Retina (tissue), 1 donor: ENCODE measurements at regions not wholly inside any gene's neighbourhood (a gene's known extent, or its start where the extent isn't known, plus 50 kb on each side); places are given as distances from the start of the nearest gene placed in this dataset.
"Not testable (repeated sequence)": the region's sequence is repeated elsewhere in the genome, so short reads cannot be mapped to it uniquely, and the experiment has no call there.

ENCODE experiments used
- DNase-seq: peaks from one replicate; pipeline ENCODE4 v3.0.0-alpha.2; 2016

GRCh38 chr11:112656772-112657428 lies 304.3 kb upstream of the NCAM1 start:
- DNase-seq = no peak

GRCh38 chr11:112658431-112658878 lies 302.8 kb upstream of the NCAM1 start:
- DNase-seq = no peak

GRCh38 chr11:112661146-112661545 lies 300.1 kb upstream of the NCAM1 start:
- no peak for DNase-seq

GRCh38 chr11:112661571-112661970 lies 299.6 kb upstream of the NCAM1 start:
- no peak for DNase-seq

GRCh38 chr11:112662554-112662953 lies 298.7 kb upstream of the NCAM1 start:
- no peak for DNase-seq

GRCh38 chr11:112663947-112664634 lies 297.1 kb upstream of the NCAM1 start:
- DNase-seq = no peak

- DNase-seq = no peak
These were observed 295.9 kb upstream of the NCAM1 start for GRCh38 chr11:112665291-112665690.

GRCh38 chr11:112666253-112666652 lies 295.0 kb upstream of the NCAM1 start:
- DNase-seq = no peak

- no peak for DNase-seq
These were observed 290.2 kb upstream of the NCAM1 start for GRCh38 chr11:112670806-112671570.

GRCh38 chr11:112673401-112673800 lies 287.8 kb upstream of the NCAM1 start:
- not testable (repeated sequence) for DNase-seq

GRCh38 chr11:112685111-112685510 lies 276.1 kb upstream of the NCAM1 start:
- no peak for DNase-seq

- DNase-seq = no peak
These were observed 271.4 kb upstream of the NCAM1 start for GRCh38 chr11:112689851-112690250.

GRCh38 chr11:112693781-112694180 lies 267.4 kb upstream of the NCAM1 start:
- no peak for DNase-seq

- DNase-seq = no peak
These were observed 267.0 kb upstream of the NCAM1 start for GRCh38 chr11:112694245-112694644.

- no peak for DNase-seq
These were observed 266.4 kb upstream of the NCAM1 start for GRCh38 chr11:112694813-112695212.

GRCh38 chr11:112697391-112698178 lies 263.6 kb upstream of the NCAM1 start:
- peak; percentile 71 for DNase-seq

GRCh38 chr11:112705148-112705547 lies 256.1 kb upstream of the NCAM1 start:
- DNase-seq = no peak

- no peak for DNase-seq
These were observed 254.4 kb upstream of the NCAM1 start for GRCh38 chr11:112706863-112707262.

- not testable (repeated sequence) for DNase-seq
These were observed 246.9 kb upstream of the NCAM1 start for GRCh38 chr11:112714340-112714739.

GRCh38 chr11:112715056-112715455 lies 246.2 kb upstream of the NCAM1 start:
- no peak for DNase-seq

- DNase-seq = no peak
These were observed 242.7 kb upstream of the NCAM1 start for GRCh38 chr11:112718483-112718882.

- no peak for DNase-seq
These were observed 241.3 kb upstream of the NCAM1 start for GRCh38 chr11:112719736-112720525.
